ENCODE measurements at regions not wholly inside any gene's neighbourhood (a gene's known extent, or its start where the extent isn't known, plus 50 kb on each side); places are given as distances from the start of the nearest gene placed in this dataset.

- Histone ChIP-seq H3K4me3 (no peak overlapping the region), H3K9me3 (no peaks in the 10 kb centered on the region), H3K27ac (no peak overlapping the region), H3K27me3 (no peaks in the 10 kb centered on the region), H3K4me1 (no peaks in the 10 kb centered on the region), H3K36me3 (no peaks in the 10 kb centered on the region)
- no peak for TF ChIP-seq POLR2A (IDR thresholded peaks at IDR 0.05)
- TF ChIP-seq CTCF (IDR thresholded peaks at IDR 0.05), result no peak
- 79 to 100% methylated on average over 3 of the region's 3 CpGs for WGBS, 2 donors
- DNase-seq, result no peak
- intact Hi-C loops (cut with DNase I), result no loop called here
Observed at GRCh38 chr4:79266136-79266535, 59.7 kb downstream of the NAA11 start.

GRCh38 chr4:79259242-79259641 is 66.6 kb downstream of the NAA11 start:
- no peak overlapping the region for H3K4me3 ChIP-seq
- intact Hi-C loops (cut with DNase I), result no loop called here
- 69 to 100% methylated on average over 1 to 2 of the region's 2 CpGs for WGBS, 2 donors
- TF ChIP-seq CTCF (IDR thresholded peaks at IDR 0.05) (no peak), POLR2A (IDR thresholded peaks at IDR 0.05) (no peak)
- no peak for DNase-seq
- no peaks in the 10 kb centered on the region for H3K36me3 ChIP-seq
- H3K9me3 ChIP-seq, result no peaks in the 10 kb centered on the region
- H3K4me1 ChIP-seq, result no peaks in the 10 kb centered on the region
- no peaks in the 10 kb centered on the region for H3K27me3 ChIP-seq
- H3K27ac ChIP-seq, result no peak overlapping the region

- DNase-seq, result no peak
- Histone ChIP-seq H3K27me3 (no peaks in the 10 kb centered on the region), H3K36me3 (no peaks in the 10 kb centered on the region), H3K9me3 (no peaks in the 10 kb centered on the region), H3K27ac (no peak overlapping the region), H3K4me1 (no peaks in the 10 kb centered on the region), H3K4me3 (no peak overlapping the region)
- intact Hi-C loops (cut with DNase I), result no loop called here
- no CpG with 5 or more reads among the region's 2 CpGs for WGBS, 2 donors
- TF ChIP-seq POLR2A (IDR thresholded peaks at IDR 0.05) (no peak), CTCF (IDR thresholded peaks at IDR 0.05) (no peak)
Observed at GRCh38 chr4:79258614-79259176, 67.2 kb downstream of the NAA11 start.

- Histone ChIP-seq H3K27me3 (no peaks in the 10 kb centered on the region), H3K4me1 (no peaks in the 10 kb centered on the region), H3K9me3 (no peaks in the 10 kb centered on the region), H3K36me3 (no peaks in the 10 kb centered on the region), H3K27ac (no peak overlapping the region), H3K4me3 (no peak overlapping the region)
- no peak for TF ChIP-seq CTCF (IDR thresholded peaks at IDR 0.05)
- TF ChIP-seq POLR2A (IDR thresholded peaks at IDR 0.05), result no peak
- intact Hi-C loops (cut with DNase I), result no loop called here
- no peak for DNase-seq
- 88 to 93% methylated on average over 1 to 5 of the region's 5 CpGs for WGBS, 2 donors
Observed at GRCh38 chr4:79257953-79258613, 67.8 kb downstream of the NAA11 start.

GRCh38 chr4:79255793-79256192 is 70.1 kb downstream of the NAA11 start:
- H3K9me3 ChIP-seq, result no peaks in the 10 kb centered on the region
- H3K27ac ChIP-seq, result no peak overlapping the region
- H3K4me1 ChIP-seq, result no peaks in the 10 kb centered on the region
- no peaks in the 10 kb centered on the region for H3K27me3 ChIP-seq
- WGBS, 2 donors, result 86 to 89% methylated on average over 6 of the region's 6 CpGs
- intact Hi-C loops (cut with DNase I), result no loop called here
- DNase-seq, result no peak
- TF ChIP-seq POLR2A (IDR thresholded peaks at IDR 0.05) (no peak), CTCF (IDR thresholded peaks at IDR 0.05) (no peak)
- no peaks in the 10 kb centered on the region for H3K36me3 ChIP-seq
- no peak overlapping the region for H3K4me3 ChIP-seq

Data from esophagus squamous epithelium (tissue), 5 donors.